Muscle of arm (tissue), 1 donor: ENCODE measurements at regions not wholly inside any gene's neighbourhood (a gene's known extent, or its start where the extent isn't known, plus 50 kb on each side); places are given as distances from the start of the nearest gene placed in this dataset.

ENCODE experiments used
- DNase-seq: peaks from one replicate; pipeline ENCODE4 v3.0.0-alpha.2; 2013

DNA sequence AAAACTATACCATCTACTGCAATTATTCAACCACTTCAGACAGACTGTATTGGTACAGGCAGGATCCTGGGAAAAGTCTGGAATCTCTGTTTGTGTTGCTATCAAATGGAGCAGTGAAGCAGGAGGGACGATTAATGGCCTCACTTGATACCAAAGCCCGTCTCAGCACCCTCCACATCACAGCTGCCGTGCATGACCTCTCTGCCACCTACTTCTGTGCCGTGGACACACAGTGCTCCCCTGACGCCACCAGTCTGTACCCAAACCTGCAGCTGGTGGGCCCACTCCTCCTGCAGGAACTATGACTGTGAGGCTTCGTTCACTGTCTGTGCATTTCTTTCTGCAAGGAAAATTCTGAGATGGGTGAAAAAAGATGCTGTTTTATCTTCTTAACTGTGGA is 284.7 kb downstream of the DAD1 start:
- DNase-seq, result no peak

DNA sequence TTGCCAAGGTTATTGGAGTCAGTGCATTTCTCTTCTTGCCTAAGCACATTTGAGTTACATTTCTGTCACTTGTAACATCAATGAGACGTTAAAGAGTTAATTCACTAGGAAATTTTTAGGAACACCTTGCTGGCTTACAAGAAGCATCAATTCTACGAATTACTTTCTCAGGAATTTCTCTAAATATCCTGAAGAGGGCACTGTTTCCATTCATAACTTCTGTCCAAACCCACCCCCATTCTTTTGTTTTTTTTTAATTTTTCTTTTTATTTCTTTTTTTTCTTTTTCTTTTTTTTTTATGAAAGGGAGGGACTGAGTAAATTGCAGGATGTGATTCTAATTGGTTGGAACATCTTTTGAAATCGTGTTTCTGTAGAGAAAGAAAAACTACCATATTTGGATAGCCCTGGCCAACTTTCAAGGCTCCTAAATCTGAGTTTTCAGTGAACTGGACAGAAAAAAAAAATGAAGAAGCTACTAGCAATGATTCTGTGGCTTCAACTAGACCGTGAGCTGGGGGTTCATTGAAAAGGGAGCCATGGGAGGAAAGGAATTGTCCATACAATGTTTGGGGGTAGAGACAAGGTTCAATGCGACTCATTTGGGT is 285.3 kb downstream of the DAD1 start:
- DNase-seq, result no peak

DNA sequence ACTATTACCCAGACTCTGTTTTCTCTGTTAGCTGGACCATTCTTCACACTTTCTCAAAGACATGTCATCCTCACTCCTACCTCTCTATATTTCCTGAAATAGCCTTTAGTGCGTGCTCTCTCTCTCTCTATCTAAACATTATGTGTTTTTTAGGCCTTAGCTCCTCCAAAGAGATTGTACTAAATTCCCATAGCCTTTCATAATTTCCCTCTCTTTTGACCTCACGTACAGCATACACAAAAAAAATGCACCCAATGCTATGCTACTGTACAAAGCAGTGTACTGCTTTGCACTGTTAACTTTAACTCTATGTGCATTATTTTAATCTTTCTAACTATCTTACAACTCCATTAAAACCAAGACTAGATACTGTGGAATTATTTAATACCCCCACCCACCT is 288.4 kb downstream of the DAD1 start:
- no peak for DNase-seq

DNA sequence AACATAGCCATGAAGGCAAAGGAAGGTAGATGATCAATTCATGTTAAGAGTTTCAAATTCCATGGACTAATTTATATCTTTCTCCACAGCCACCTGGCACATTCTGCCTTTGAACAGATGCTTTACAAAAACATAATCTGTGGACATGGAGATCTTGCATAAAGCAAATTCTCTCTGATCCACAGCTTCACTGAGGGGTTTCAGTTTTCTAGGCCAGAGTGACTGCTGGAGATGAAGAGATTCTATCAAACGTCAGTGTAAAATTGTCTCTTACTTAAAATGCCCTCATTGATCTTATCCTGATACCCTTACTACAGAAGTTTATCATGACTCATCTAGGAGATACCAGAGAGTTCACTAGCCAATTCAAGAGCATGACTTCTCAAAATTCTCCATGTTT is 291.6 kb downstream of the DAD1 start:
- DNase-seq, result no peak

DNA sequence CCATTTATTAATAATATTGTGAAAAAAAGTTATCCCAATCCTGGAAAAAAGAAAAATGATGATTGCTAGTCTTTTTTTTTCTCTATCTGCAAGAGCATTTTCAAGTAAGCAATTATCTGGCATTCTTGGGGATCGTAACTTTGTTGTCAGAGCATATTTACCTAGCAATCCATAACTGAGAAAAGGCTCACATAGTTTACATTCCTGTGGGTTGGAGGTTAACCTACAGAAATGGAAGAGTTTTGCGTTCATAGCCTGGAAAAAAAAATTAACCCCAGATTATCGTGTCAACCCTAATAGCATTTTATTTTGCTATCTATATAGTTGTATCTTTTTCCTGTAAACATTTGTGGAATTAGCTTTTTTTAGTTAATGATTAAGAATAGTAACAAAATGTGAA is 292.3 kb downstream of the DAD1 start:
- no peak for DNase-seq

DNA sequence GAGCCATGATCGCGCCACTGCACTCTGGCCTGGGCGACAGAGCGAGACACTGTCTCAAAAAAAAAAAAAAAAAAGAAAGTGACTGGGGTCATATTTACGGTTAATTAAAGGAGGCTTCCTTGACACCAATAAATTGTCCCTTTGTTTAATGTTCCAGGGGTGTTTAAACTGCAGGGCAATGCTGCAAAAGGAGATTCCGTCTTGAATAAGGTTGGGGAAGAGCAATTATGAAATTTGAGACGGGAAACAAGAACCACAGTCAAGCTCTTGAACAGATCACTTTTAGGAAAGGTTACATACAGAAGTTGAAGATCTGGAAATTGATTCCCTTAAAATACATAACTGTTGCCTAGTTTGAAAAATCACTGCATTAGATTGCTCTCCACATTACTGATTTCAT is 292.9 kb downstream of the DAD1 start:
- no peak for DNase-seq

DNA sequence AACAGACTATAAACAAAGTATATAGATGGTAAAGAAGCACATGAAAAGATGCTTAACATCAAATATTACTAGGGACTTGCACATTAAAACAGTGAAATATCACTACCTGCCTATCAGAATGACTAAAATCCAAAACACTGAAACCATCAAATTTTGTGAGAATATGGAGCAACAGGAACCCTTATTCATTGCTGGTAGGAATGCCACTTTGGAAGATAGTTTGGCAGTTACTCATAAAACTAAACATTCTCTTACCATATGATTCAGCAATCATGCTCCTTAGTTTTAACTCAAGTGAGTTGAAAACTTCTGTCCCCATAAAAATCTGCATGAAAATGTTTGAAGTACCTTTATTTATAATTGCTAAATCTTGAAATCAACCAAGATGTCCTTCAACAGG is 297.6 kb downstream of the DAD1 start:
- no peak for DNase-seq

DNA sequence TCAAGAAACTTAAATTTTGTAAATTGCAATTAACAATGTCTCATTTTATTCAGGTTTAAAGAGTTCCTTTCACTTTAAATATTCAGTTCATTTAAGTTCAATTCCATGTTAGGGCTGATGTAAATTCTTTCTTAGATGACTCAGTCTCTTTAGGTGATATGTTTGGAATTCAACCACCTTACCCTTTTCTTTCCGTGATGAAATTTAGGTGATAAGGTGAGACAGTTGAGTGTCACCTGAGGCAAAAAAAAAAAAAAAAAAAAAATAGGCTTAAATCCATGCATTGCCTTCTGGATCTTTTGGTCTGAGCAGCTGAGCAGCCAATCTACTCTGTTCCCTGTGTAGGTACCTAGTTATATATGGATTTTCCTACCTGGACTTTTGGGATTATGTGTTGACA is 299.5 kb downstream of the DAD1 start:
- DNase-seq, result no peak

DNA sequence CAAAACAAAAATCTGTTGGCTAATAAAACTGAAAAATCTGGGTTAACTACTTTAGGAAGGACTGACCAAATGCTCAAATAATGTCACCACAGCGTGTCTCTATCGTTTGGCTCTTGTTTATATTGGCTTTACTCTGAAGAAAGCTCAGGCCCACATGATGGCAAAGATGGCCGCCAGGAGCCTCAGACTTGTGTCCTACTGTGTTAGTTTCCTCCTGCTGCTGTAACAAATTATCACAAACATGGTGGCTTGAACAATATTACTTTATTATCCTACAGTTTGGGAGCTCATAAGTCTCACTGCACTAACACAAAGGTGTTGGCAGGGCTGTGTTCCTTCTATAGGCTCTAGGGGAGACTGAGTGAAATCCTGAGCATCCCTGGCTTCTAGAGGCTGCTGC is 303.0 kb downstream of the DAD1 start:
- no peak for DNase-seq

DNA sequence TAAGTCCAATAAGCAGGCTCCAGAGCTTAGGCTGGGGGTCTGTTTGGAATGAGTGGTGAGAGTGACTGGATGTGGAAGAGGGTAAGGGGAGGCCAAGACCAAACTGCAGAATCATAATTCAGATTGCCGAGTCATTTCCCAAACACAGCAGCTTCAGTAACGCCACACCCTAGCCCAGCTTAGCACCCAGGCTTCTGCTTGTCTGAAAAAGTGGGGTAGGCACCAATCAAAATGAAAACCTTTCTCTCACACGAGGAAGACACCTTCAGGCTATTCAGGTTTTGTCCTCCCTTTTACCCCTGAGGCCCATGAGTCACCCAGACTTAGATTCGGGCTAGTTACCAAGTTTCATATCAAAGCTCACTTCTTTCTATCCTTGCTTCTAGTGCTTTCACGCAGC is 306.1 kb downstream of the DAD1 start:
- no peak for DNase-seq

DNA sequence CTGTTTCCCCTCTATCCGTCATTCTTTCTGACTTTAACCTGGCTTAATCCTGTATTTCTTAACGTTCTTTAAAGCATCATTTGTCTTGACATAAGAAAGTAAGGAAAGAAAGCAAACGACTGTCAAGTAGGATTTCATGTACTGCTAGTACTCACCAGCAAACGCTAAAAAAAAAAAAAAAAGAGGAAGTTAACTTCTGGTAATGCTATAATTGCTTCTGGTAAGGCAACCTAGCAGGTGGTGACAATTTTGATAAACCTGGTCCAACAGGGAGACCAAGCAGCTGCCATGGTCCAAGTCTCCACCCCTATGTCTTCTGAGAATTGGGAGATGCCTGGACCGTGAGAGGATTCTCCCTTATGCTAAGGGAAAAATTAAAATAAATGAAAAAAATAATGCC is 306.6 kb downstream of the DAD1 start:
- no peak for DNase-seq

DNA sequence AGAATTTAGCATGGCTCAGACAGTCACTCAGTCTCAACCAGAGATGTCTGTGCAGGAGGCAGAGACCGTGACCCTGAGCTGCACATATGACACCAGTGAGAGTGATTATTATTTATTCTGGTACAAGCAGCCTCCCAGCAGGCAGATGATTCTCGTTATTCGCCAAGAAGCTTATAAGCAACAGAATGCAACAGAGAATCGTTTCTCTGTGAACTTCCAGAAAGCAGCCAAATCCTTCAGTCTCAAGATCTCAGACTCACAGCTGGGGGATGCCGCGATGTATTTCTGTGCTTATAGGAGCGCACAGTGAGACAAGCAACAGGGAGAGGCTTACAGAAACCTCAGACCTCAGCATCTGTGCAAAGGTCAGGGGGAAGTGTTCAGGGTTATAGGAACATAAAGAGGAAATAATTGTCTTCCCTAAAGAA is 307.6 kb downstream of the DAD1 start:
- DNase-seq, result peak; percentile 49

DNA sequence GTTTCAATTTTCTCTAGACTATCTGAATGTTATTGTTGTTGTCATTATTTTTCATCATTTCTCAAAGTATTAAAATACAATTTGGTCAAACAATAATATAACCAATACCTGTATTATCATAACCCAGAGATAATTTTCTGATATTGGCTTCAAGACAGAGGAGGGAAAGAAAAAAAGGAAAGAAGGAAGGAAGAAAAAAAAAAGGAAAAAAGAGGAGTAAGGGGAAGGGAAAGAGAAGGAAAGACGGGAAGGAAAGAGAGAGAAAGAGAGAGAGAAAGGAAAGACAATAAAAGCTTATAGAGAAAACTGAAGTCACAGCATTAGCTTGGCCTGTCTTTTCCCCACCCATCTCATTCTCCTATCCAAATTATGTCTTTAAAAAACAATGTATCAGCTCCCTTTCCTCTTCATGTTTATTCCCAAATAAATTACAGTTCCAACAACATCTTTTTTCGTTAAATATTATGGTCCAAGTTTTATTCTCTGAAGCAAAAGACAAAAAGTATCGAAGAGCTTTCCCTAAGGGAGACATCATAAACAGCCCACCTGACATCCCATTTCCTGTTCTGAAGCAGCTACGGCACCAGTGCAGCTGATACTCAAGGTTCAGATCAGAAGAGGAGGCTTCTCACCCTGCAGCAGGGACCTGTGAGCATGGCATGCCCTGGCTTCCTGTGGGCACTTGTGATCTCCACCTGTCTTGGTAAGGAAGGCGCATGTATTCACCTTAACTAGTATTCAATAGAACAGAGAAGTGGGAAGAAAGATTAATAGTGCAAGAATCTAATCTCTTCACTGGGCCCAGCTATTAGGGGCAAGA is 308.3 kb downstream of the DAD1 start:
- peak; percentile 37 for DNase-seq

DNA sequence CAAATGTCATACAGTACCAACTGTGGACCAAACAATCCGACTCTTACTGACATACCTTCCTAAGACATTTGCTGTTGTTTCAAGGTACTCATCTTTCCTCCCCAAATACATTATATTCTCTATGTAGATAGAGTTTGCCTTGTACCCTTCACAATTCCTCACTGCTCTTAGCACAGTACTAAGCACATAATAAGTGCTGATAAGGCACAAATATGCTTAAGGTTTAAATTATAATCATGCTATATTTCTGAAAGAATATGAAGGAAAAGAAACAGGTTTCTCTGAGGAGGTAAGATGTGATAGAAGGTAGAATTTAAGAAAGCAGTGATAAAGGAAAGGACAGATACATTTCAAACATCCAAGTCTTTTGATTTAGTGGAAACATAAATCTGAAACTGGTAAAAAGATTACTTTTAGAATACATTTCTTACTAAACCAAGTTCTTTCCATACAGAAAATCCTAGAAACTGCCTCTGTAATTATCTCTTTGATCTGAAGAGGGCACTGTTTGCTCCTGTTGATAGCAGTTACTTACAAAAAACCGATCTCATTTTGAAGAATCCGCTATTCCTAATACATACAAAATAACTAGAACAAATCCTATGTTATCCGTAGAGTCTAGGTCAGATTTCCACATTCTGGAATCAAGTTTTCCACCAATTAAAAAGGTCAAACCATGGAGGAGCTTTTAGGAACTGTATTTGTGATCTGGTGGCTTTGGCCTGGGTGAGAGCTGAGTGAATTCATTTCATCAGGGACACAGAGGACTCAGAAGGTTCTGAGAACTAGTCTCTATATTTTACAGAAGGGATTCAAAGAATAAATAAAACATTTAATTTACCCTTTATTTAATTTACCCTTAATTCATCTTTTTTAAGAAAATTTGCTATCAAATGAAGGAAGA is 311.9 kb downstream of the DAD1 start:
- peak; percentile 28 for DNase-seq

DNA sequence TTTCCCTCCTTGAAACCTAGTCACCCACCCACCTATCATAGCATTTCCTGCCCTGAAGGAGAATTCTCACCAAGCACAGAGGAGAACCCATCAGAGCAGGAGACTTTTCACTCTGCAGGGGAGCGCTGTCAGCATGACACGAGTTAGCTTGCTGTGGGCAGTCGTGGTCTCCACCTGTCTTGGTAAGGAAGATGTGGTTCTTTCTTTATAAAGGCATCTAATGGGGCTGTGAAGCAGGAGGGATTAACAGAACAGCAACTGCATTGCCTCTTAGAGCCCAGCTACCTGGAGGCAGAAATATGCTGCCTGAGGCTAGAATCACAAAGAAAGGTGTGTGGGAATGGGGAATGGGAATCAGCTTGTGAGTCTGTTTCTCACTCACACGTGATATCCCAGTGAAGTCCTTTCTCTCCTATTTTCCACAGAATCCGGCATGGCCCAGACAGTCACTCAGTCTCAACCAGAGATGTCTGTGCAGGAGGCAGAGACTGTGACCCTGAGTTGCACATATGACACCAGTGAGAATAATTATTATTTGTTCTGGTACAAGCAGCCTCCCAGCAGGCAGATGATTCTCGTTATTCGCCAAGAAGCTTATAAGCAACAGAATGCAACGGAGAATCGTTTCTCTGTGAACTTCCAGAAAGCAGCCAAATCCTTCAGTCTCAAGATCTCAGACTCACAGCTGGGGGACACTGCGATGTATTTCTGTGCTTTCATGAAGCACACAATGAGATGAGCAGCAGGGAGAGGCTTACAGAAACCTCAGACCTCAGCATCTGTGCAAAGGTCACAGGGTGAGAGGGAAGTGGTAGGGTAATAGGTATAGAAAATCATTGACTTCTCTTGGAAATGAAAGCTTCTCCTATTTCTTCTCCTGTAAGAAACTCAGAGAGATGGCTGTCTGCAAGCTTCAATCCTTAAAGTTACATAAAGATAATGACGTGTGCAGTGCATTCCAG is 316.9 kb downstream of the DAD1 start:
- peak; percentile 19 for DNase-seq

DNA sequence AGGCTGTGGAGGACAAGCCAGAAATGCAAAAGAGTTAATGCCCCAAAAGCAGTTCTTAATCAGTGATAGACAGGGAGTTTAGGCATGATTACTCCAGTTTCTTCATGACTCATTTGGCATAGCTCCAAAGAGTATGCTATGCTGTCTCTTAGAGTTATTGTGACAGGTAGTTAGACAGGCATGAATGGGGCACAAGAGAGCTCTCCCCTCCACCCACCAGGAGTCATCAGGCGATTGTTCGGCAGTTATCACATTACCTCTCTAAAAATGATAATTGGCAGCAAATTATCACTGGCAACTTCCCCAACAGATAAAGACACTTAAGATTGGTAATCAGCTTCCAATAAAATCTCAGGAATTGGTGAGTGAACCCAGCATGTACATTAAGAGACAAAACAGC is 320.1 kb downstream of the DAD1 start:
- no peak for DNase-seq

DNA sequence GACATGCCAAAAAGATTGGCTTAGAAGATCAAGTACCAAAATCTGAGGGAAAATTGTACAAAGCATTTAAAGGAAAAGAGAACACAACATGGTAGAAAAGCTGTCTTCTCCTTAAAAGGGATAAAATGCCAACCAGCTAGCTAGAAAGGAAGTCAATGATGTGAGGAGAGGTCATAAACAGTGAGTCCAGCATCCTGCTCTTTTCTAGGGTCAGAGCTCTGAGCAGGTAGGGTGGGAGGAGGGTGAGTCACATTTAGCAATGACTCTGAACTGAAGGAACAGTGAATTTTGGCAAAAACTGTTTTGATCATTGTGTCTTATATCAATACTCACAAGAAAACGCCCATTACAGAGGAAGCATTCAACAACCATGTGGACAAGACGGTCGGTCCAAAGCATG is 322.3 kb downstream of the DAD1 start:
- no peak for DNase-seq

DNA sequence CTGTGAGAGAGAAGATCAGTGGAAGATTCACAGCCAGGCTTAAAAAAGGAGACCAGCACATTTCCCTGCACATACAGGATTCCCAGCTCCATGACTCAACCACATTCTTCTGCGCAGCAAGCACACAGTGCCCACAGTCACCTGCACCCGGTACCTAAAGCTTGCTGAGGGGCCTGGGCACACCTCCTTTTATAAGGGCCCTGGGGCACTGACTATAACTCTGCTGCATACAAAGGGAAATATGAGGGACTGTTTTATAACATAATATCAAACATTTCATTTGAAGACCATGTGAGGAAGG is 322.9 kb downstream of the DAD1 start:
- no peak for DNase-seq

DNA sequence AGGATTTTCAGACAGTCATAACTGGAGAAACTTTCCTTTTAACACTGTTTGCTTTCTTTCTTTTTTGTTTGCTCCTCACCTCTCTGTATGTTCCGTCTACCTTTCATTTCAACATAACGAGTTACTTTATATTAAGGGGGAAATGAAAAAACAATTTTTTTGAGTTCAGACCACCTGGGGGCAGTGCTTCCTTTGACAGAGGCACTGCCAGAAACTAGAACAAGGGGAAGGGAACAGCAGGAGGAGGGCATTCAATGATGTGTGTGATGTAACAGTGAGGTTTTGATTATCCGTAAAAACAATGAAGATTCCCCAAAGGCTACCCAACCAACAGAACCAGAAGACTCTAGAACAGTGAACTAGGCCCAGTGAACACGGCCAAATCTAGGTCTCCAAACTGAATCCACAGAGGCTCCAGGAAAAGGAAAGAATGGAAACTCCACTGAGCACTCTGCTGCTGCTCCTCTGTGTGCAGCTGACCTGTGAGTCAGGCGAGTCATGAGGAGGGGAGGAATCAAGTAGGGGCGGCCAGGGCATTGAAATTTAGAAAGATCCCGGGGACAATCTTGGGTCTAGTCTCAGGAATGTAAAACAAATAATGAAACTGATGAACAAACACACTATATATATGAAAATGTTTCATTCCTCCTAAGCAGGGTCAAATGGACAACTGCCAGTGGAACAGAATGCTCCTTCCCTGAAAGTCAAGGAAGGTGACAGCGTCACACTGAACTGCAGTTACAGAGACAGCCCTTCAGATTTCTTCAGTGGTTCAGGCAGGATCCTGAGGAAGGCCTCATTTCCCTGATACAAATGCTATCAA is 323.5 kb downstream of the DAD1 start:
- DNase-seq, result no peak

DNA sequence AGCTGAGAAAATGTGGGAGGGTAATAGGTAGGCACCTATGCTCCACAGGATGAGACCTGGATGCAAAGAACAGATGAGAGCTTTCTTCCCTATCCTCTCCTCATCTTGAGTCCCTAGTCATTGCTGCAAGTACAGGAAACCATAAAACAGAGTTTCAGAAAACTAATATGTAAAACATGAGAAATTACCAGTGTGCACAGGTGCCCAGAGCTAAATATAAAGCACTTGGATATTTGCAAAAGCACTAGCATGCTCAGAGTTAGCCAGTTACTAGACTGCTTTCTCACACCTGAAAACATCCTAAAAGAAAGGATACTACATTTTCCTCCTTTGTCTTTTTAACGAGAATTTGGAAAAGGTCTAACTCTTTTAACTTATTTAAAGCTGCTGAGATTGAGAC is 324.3 kb downstream of the DAD1 start:
- DNase-seq, result no peak

DNA sequence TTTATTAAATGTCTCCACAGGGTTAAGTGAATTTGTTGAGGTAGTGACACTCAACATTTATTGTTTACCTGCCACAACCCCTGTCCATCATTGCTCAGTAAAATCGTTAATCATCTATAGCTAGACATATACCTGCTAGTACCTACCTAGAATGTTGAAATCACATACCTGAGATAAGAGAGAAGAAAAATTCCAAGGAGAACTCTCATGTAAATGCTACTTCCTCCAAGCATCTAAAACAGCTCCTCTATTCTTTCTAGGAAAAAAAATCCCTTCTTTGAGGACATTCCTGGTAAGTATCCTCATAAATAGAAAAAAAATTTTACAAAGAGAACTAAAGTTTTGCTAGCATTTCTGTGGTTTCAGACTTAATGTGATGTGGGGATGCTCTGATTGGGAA is 325.1 kb downstream of the DAD1 start:
- DNase-seq, result no peak
